ENCODE measurements at regions not wholly inside any gene's neighbourhood (a gene's known extent, or its start where the extent isn't known, plus 50 kb on each side); places are given as distances from the start of the nearest gene placed in this dataset.
A peak's percentile ranks its signal among the peaks of the same experiment; 100 is the strongest.

- no peak for DNase-seq (ENCODE audit: low read depth in 2 of 2)
These were observed 73.1 kb downstream of the RTP5 start for GRCh38 chr2:241942416-241943208.

GRCh38 chr2:241943209-241943850 is 73.8 kb downstream of the RTP5 start:
- no peak for DNase-seq (ENCODE audit: low read depth in 2 of 2)

- no peak for DNase-seq (ENCODE audit: low read depth in 2 of 2)
These were observed 74.5 kb downstream of the RTP5 start for GRCh38 chr2:241943961-241944575.

- DNase-seq (ENCODE audit: low read depth in 2 of 2) = no peak
These were observed 75.3 kb downstream of the RTP5 start for GRCh38 chr2:241944821-241945220.

GRCh38 chr2:241945311-241945710 is 75.8 kb downstream of the RTP5 start:
- DNase-seq (ENCODE audit: low read depth in 2 of 2) = no peak

GRCh38 chr2:241945803-241946202 is 76.3 kb downstream of the RTP5 start:
- no peak for DNase-seq (ENCODE audit: low read depth in 2 of 2)

GRCh38 chr2:241946306-241947003 is 76.9 kb downstream of the RTP5 start:
- no peak for DNase-seq (ENCODE audit: low read depth in 2 of 2)

GRCh38 chr2:241947004-241947350 is 77.4 kb downstream of the RTP5 start:
- no peak for DNase-seq (ENCODE audit: low read depth in 2 of 2)

- DNase-seq (ENCODE audit: low read depth in 2 of 2) = no peak
These were observed 77.9 kb downstream of the RTP5 start for GRCh38 chr2:241947401-241947800.

GRCh38 chr2:241947876-241948275 is 78.3 kb downstream of the RTP5 start:
- no peak for DNase-seq (ENCODE audit: low read depth in 2 of 2)

- DNase-seq (ENCODE audit: low read depth in 2 of 2) = no peak
These were observed 78.9 kb downstream of the RTP5 start for GRCh38 chr2:241948299-241948897.

GRCh38 chr2:241948901-241949735 is 79.6 kb downstream of the RTP5 start:
- no peak for DNase-seq (ENCODE audit: low read depth in 2 of 2)

- DNase-seq (ENCODE audit: low read depth in 2 of 2) = no peak
These were observed 80.3 kb downstream of the RTP5 start for GRCh38 chr2:241949736-241950412.

- peak; percentile 8 to 16 for DNase-seq (ENCODE audit: low read depth in 2 of 2)
These were observed 81.1 kb downstream of the RTP5 start for GRCh38 chr2:241950413-241951315.

- DNase-seq (ENCODE audit: low read depth in 2 of 2) = no peak
These were observed 81.8 kb downstream of the RTP5 start for GRCh38 chr2:241951316-241951700.

GRCh38 chr2:241951920-241952319 is 82.4 kb downstream of the RTP5 start:
- DNase-seq (ENCODE audit: low read depth in 2 of 2) = no peak

GRCh38 chr2:241952816-241953215 is 83.3 kb downstream of the RTP5 start:
- no peak for DNase-seq (ENCODE audit: low read depth in 2 of 2)

- no peak for DNase-seq (ENCODE audit: low read depth in 2 of 2)
These were observed 83.9 kb downstream of the RTP5 start for GRCh38 chr2:241953324-241953928.

GRCh38 chr2:241956521-241957110 is 87.1 kb downstream of the RTP5 start:
- no peak for DNase-seq (ENCODE audit: low read depth in 2 of 2)
